OCI-LY7 (cell line): ENCODE measurements at regions not wholly inside any gene's neighbourhood (a gene's known extent, or its start where the extent isn't known, plus 50 kb on each side); places are given as distances from the start of the nearest gene placed in this dataset.

Experiments
- CTCF ChIP-seq: fragments of 200-600 bp; sonication (generic); conservative IDR thresholded peaks from 2 replicates; pipeline ENCODE4 v1.5.1; 2014; ENCODE audit warnings: mild to moderate bottlenecking, antibody characterized with exemption, low read length, moderate library complexity, mixed read lengths
- EZH2phosphoT487 ChIP-seq: fragments of 200-600 bp; sonication (generic); IDR thresholded peaks from 2 replicates; pipeline ENCODE4 v1.6.1; 2018; ENCODE audit warnings: low read depth, borderline replicate concordance, mild to moderate bottlenecking, mixed run types, antibody characterized with exemption, low read length, moderate library complexity, mixed read lengths

- TF ChIP-seq CTCF (no peak), EZH2phosphoT487 (no peak)
These were observed 267.5 kb downstream of the ENC1 start for GRCh38 chr5:74373076-74373475.
